NCI-H2227 (cell line): ENCODE measurements at regions not wholly inside any gene's neighbourhood (a gene's known extent, or its start where the extent isn't known, plus 50 kb on each side); places are given as distances from the start of the nearest gene placed in this dataset.
"Not testable (repeated sequence)": the region's sequence is repeated elsewhere in the genome, so short reads cannot be mapped to it uniquely, and the experiment has no call there.

Experiments used
- DNase-seq: peaks from one replicate; lab custom pipeline; 2025; ENCODE audit not compliant: unreplicated experiment; lab: John Stamatoyannopoulos, UW

GRCh38 chr12:97711392-97711791 lies 248.8 kb downstream of the RMST start:
- DNase-seq, result no peak

- peak; percentile 38 for DNase-seq
Measured at GRCh38 chr12:97713270-97713669, 250.7 kb downstream of the RMST start.

GRCh38 chr12:97714107-97714563 lies 251.5 kb downstream of the RMST start:
- DNase-seq, result no peak

GRCh38 chr12:97716356-97716755 lies 253.8 kb downstream of the RMST start:
- DNase-seq, result peak; percentile 16

- DNase-seq, result not testable (repeated sequence)
Measured at GRCh38 chr12:97723801-97724200, 261.2 kb downstream of the RMST start.

GRCh38 chr12:97745406-97746101 lies 282.9 kb downstream of the RMST start:
- DNase-seq, result no peak

GRCh38 chr12:97748298-97748697 lies 285.7 kb downstream of the RMST start:
- DNase-seq, result no peak

GRCh38 chr12:97751704-97752103 lies 289.1 kb downstream of the RMST start:
- DNase-seq, result no peak

- DNase-seq, result no peak
Measured at GRCh38 chr12:97752129-97752528, 289.5 kb downstream of the RMST start.

- DNase-seq, result no peak
Measured at GRCh38 chr12:97753332-97753731, 290.7 kb downstream of the RMST start.

GRCh38 chr12:97754306-97754705 lies 291.7 kb downstream of the RMST start:
- no peak for DNase-seq

GRCh38 chr12:97756066-97756666 lies 293.6 kb downstream of the RMST start:
- no peak for DNase-seq

GRCh38 chr12:97756741-97757140 lies 294.1 kb downstream of the RMST start:
- no peak for DNase-seq

- no peak for DNase-seq
Measured at GRCh38 chr12:97757481-97758193, 295.0 kb downstream of the RMST start.

GRCh38 chr12:97758194-97758501 lies 295.5 kb downstream of the RMST start:
- DNase-seq, result no peak

- DNase-seq, result no peak
Measured at GRCh38 chr12:97758586-97758985, 296.0 kb downstream of the RMST start.

- no peak for DNase-seq
Measured at GRCh38 chr12:97760601-97761000, 298.0 kb downstream of the RMST start.

- DNase-seq, result no peak
Measured at GRCh38 chr12:97763113-97763512, 300.5 kb downstream of the RMST start.

GRCh38 chr12:97764700-97765099 lies 302.1 kb downstream of the RMST start:
- DNase-seq, result no peak

- no peak for DNase-seq
Measured at GRCh38 chr12:97767347-97767746, 304.7 kb downstream of the RMST start.

- no peak for DNase-seq
Measured at GRCh38 chr12:97778111-97778510, 315.5 kb downstream of the RMST start.

GRCh38 chr12:97781342-97781741 lies 318.7 kb downstream of the RMST start:
- DNase-seq, result no peak
